DOHH2 (cell line): ENCODE measurements at regions not wholly inside any gene's neighbourhood (a gene's known extent, or its start where the extent isn't known, plus 50 kb on each side); places are given as distances from the start of the nearest gene placed in this dataset.

Experiments
- EZH2phosphoT487 ChIP-seq: fragments of 200-600 bp; sonication (generic); IDR thresholded peaks from 2 replicates; pipeline ENCODE4 v1.6.1; 2017; ENCODE audit warnings: borderline replicate concordance, mild to moderate bottlenecking, antibody characterized with exemption, low read length, moderate library complexity, mixed read lengths
- TF ChIP-seq, protein P1 (sequence below): fragments of 200-600 bp; sonication (generic); IDR thresholded peaks from one replicate; pipeline ENCODE4 v1.5.1; 2014; ENCODE audit warnings: antibody characterized with exemption, mild to moderate bottlenecking, low read depth, low read length; ENCODE audit not compliant: poor library complexity, severe bottlenecking

DNA sequence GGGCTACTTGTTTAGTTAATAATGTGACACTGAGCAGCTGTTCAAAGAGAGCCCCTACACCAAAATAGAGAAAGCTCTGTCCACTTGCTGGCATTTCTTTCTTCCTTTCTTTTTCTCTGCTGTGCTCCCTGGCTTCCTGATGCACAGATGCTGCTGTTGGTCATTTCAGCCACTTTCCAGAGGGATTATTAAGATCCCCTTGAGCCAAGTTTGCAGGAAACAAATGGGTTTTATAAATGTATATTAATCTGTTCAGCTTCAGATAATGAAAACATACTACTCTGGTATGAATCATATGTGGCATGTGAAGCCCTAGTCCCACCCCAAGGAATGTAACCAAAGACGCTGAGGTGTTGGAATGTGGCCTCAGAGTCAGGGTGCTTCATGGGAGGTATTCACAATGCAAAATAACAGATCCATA lies 638.2 kb upstream of the FZD8 start:
- TF ChIP-seq, protein P1, sequence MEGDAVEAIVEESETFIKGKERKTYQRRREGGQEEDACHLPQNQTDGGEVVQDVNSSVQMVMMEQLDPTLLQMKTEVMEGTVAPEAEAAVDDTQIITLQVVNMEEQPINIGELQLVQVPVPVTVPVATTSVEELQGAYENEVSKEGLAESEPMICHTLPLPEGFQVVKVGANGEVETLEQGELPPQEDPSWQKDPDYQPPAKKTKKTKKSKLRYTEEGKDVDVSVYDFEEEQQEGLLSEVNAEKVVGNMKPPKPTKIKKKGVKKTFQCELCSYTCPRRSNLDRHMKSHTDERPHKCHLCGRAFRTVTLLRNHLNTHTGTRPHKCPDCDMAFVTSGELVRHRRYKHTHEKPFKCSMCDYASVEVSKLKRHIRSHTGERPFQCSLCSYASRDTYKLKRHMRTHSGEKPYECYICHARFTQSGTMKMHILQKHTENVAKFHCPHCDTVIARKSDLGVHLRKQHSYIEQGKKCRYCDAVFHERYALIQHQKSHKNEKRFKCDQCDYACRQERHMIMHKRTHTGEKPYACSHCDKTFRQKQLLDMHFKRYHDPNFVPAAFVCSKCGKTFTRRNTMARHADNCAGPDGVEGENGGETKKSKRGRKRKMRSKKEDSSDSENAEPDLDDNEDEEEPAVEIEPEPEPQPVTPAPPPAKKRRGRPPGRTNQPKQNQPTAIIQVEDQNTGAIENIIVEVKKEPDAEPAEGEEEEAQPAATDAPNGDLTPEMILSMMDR = no peak
- no peak for TF ChIP-seq EZH2phosphoT487
